ENCODE measurements at regions not wholly inside any gene's neighbourhood (a gene's known extent, or its start where the extent isn't known, plus 50 kb on each side); places are given as distances from the start of the nearest gene placed in this dataset.
"Not testable (repeated sequence)": the region's sequence is repeated elsewhere in the genome, so short reads cannot be mapped to it uniquely, and the experiment has no call there.

DNA sequence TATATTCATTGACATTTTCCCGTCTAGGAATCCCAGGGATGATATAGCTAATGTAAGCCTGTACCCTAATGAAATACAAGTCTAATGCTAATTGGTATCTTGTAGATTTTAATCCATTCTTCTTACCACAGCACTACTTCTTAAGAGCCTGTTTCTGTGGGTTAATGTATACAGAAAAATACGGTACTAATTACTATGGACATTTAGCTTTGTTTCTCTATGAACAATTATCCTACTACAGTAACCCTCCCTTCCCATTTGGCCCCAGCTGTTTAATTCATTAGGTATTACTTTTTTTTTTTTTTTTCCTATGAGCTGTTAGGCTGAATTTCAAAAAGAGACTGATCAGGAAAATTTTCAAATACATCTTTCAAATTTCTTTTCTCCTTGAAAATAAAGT lies 245.1 kb upstream of the SLC7A11 start:
- DNase-seq = no peak

DNA sequence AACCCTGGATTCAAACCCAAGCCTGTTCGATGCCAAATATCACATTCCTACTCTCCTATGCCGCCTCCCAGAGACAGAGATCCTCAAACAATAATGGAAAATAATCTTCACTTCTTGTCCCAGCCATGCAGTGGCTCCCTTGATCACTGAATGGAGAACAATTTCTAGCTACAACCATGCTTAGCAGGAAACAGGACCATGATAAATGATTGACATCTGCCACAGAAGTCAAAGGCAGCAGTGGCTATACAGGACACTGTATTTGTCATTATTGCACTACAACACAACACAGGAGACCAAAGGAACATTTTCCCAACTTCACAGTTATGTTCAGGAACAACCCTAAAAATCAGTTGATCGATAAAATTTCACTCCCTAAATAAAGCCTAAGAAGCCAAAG lies 243.3 kb upstream of the SLC7A11 start:
- DNase-seq = no peak

DNA sequence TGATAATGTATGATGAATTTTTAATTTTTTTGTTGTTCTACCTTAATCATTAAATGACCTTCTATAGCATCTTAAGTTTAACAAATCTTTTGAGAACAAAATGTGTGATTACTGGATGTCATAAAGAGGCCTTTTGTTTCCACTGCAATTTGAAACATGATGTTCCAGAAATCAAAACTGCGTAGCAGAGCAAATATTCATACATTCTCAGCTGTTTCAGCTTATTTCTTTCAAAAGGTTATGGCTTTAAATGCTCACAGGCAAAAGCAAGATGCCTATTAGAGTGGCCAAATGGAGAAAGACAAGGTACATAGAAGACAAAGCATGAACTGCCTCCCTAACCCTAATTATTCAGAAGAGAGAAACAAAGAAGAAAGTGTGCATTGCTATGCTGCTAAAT lies 233.0 kb upstream of the SLC7A11 start:
- DNase-seq = no peak

DNA sequence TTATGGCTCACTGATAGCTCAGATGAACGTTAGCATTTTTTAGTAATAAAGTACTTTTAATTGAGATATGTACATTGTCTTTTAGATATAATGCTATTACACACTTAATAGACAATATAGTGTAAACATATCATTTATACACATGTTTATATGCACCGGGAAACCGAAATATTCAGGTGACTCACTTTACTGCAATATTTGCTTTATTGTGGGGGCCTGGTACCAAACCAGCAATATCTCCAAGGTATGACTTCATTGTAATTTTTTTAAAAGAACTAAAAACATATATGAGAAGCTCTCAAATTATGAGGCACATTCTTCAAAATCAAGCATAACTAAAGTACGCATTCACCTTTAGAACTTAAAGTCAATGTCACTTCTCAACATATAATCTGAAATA lies 231.2 kb upstream of the SLC7A11 start:
- DNase-seq = no peak

DNA sequence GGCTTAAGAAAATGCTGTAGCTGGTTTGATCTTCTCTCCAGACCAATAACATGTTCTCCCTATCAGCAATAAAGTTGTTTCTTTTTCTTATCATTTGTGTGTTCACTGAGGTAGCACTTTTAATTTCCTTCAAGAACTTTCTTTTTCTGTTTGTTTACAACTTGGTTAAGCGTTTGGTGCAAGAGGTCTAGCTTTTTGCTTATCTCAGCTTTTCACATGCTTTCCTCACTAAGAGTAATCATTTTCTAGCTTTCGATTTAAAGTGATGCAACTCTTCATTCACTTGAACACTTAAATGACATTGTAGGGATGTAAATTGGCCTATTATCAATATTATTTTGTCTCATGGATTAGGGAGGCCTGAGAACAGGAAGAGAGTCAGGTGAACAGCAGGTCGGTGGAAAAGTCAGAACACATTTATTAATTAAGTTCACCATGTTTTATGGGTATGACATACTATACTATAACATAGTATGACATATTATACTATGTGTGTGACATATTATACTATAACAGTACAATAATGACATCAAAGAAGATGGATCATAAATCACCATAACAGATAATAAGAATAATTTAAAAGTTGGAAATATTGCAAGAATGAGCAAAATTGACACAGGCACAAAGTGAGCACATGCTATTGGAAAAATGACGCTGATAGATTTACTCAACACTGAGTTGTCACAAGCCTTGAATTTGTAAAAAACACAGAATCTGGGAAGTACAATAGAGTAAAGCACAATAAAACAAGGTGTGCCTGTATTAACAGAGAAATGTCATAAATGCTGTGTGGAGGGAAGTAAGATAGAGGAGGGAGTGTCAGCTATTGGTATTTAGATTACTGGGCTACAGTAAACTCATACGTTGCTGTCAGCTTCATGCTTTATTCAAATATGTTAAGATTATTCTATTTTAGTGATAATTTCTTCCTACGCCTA lies 218.6 kb upstream of the SLC7A11 start:
- DNase-seq = no peak

DNA sequence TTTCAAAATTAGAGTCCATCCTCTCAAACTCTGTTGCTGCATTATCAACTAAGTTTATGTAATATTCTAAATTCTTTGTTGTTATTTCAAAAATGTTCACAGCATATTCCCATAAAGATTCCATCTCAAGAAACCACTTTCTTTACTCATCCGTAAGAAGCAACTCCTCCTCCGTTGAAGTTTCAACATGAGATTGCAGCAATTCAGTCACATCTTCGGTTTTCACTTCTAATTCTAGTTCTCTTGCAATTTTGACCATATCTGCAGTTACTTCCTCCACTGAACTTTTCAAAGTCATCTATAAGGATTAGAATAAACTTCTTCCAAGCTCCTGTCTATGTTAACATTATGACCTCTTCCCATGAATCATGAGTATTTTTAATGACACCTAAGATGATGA lies 216.6 kb upstream of the SLC7A11 start:
- no peak for DNase-seq

DNA sequence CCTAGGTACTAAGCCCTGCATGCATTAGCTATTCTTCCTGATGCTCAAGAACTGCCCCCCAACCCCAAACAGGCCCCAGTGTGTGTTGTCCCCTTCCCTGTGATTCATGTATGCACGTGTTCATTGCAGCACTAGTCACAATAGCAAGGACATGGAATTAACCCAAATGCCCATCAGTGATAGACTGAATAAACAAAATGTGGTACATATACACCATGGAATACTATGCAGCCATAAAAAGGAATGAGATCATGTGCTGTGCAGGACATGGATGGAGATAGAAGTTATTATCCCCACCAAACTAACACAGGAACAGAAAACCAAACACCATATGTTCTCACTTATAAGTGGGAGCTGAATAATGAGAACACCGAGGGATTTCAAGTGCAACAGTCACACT lies 214.2 kb upstream of the SLC7A11 start:
- not testable (repeated sequence) for DNase-seq

DNA sequence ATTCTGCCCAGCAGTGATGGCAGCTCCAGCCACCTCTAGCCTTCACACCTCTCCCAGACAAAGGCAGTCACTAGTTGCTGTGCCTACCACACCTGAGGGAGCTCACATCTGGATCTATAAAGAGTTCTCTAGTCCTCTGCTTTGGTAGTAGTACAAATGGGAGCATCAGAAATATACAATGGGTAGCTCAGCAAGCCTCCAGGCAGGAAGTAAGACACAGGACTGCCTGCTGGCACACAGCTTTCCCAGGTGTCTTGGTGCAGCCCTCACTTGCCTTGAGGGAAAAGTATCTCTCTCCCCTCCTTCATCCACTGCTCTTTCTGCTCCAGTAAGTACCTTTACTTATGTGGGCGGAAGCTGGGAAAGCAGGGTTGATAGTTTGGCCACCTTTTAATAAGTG lies 212.9 kb upstream of the SLC7A11 start:
- DNase-seq = no peak

DNA sequence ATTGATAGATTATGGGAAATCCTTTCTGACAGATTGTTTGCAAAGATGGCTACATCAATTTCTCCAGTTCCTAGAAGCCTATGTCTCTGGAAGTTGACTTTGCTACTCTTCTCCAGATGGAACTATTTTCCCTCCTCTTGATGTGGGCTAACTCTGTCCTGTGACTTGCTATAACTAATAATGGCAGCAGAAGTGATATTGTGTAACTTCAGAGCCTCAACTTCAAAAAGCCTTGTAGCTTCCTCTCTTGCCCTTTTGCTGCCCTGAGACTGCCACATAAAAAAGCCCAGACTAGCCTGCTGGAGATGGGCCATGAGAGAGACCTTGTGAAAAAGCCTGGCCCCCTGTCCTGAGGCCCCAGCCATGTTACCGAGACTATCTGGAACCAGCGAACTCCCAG lies 210.7 kb upstream of the SLC7A11 start:
- DNase-seq = no peak

DNA sequence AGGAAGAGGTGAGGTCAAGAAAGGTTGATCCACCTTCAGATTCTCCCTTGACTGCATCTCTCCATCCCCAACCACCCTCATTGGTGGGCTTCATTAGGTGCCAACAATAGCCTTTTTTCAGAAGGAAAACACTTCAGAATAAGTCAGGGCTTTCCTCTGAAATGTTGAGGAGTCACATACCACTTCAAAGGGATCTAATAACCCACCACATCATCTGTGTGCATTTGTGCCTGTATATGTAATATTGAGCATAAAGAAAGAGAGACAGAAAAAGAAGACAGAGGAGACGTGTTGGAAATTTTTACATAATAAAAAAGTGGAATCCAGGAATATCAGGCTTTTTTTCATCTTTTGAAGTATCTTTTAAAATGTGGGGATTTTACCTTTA lies 209.1 kb upstream of the SLC7A11 start:
- DNase-seq = no peak

DNA sequence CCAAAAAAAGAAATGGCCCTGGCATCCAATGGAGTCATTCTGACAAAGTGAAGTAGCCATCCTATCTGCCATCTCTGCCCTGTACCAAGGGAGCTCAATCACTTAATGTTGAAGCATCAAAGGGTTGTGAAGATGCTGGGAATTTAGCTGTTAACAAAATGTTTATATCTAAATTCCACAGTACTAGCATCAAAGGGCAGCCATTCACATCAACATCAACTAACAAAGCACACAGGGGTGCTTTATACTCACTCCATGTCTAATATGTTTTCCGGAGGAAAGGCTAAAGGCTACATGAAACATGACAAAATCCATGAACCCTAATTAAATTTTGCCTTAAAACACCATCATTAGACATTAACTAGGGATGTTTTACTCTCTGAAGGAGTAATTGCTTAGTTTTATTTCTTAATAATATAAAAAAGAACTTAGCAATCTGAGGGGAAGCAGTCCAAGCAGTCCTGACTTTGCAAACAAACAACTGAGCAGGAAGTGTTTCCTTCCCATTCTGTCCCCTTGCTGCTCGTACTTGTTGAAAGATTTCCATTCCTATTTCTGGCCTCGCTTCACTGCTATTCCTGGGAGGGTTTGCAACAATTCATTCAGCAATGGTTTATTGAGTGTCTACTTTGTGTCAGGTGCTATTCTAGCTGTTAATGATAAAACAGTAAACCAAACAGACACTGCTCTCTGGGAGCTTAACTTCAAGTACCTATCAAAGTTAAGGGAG lies 208.6 kb upstream of the SLC7A11 start:
- DNase-seq = no peak

DNA sequence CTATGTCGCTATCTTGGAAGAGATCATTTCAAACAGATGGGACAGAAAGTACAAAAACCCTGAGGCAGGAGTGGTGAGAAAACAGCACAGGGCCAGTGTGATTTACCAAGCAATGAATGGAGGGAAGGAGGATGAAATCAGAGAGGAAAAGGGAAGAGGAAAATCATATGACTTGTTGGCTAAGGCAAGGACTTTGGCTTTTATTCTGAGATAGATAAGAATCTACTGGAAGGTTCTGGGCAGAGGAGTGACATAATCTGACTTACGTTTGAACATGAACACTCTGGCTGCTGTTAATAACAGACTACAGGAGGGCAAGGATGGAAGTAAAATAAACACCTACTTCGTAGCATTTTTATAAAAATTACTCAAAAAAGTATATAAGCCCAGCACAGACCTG lies 207.8 kb upstream of the SLC7A11 start:
- no peak for DNase-seq

DNA sequence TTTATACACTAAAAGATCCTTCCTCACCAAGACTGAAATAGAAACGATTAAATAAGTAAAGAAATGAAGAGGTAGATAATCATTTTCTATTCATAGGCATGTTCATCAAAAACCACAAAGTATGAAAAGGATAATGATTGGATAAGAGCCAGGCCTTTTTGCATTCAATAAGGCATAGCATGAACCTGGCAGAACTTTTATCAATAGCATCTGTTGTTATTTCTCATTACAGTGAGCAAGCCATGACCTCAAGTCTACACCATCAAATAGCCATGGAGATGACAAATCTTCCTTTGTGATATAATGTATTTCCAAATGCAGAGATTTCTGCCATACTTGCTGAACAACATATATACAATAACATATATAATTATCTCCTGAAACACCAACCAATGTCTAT lies 206.0 kb upstream of the SLC7A11 start:
- no peak for DNase-seq

DNA sequence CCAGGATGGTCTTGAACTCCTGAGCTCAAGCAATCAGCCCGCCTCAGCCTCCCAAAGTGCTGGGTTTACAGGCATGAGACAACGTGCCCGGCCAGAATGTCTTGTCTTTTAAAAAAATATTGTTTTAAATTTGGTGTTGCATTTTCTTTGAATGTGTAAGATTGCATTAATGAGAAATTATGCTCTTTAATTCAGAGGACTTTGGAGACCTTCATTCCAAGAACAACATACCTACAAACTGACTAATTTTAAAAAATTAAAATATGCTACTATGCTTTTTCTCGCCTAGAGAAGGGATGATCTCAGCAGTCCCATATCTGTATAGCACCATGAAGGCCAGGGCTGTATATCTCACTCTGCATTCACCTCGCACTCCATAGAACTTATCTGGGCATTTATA lies 204.3 kb upstream of the SLC7A11 start:
- no peak for DNase-seq

DNA sequence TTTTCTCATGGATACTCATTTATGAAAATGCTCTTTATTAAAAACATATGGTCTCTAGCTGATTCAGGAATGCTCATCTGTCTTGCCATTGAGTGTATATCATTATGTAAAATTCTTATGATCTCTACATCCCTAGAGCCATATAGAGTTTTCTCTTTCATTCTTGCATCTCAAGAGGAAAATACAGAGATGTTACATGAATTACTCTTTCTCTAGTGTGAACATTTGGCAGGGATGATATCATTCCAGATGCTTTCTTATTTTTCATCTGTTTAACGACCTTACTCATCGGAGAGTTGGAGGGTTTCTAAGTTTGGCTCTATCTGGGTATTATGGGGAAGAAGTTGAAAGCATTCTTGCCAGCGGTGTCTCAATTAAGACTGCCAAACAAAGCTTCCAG lies 202.9 kb upstream of the SLC7A11 start:
- DNase-seq = no peak

DNA sequence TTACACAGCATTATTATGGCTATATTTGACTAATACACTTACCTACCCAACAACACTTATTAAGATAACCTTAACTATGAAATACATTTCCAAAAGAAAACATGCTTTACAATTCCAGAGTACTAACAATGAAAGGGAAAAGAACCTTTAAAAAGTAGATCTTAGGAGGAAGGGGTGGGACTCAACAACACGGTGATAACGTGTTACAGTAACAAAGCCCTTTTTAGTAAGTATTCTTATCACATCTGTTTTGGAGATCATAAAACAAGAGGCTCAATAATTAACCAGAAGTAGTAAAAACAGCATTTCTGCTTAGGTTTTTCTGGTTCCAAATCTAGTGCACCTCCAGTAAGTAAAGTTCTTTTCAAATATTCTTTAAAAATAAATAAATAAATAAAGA lies 202.1 kb upstream of the SLC7A11 start:
- no peak for DNase-seq

DNA sequence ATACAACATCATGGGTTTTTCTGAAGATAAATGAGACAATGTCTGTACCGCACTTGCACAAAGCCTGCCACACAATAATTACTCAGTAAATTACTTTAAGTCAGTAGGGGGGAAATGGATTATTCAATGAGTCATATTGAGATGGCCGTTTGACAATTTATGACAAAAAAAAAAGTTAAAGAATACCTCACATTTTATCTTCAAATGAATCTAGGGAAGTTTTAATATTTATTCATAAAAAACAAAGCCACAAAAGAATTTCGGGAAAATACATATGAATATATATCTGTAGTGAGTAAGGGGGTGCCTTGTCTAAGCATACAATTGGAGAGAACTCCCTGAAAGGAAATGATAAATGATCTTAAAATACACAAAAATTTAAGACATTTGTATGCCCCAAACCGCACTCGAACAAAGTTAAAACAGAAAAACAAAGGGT lies 197.0 kb upstream of the SLC7A11 start:
- no peak for DNase-seq

DNA sequence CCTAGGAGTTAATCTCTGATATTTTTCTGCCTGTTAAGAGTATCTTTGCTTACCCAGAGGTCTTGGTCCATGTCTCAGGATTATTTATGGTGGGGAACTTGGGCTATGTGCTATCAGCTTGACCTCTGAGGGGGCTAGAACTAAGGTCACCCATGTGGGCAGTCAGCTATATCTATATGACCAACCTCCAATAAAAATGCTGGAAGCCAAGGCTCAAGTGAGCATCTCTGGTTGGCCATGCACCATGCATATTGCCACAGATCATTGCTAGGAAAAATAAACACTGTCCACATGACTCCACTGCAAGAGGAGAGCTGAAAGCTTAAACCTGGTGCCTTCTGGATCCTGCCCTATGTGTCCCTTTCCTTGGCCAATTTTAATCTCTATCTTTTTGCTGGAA lies 196.5 kb upstream of the SLC7A11 start:
- no peak for DNase-seq

DNA sequence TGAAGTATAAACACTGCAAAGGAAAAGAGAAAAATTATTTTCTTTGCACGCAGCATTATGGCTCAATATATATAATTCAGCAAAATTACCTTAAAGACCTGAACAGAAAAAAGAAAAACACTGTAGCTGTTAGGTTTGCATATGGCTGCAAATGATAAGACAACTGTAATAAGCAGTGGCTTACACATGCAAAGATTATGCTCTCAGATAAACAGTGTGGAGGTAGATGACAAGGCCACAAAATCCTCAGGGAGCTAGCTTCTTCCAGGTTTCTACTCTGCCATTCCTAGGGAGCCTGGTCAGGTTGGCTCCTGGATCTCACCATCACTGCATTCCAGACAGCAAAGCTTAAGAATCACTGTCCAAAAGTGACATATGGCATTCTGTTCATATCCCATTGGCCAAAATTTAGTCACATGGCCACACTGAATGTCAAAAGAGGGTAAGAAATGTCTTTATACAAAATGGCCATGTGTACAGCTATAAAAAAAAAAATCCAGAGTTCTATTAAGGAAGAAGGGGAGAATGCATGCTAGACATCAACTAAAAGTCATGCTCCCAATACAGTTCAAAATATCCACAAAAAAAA lies 195.2 kb upstream of the SLC7A11 start:
- no peak for DNase-seq

DNA sequence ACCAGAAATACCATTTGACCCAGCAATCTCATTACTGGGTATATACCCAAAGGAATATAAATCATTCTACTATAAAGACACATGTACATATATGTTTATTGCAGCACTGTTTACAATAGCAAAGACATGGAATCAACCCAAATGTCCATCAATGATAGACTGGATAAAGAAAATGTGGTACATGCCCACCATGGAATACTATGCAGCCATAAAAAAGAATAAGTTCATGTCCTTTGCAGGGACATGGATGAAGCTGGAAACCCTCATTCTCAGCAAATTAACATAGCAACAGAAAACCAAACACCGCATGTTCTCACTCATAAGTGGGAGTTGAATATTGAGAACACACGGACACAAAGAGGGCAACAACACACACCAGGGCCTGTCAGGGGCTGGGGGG lies 193.6 kb upstream of the SLC7A11 start:
- not testable (repeated sequence) for DNase-seq

DNA sequence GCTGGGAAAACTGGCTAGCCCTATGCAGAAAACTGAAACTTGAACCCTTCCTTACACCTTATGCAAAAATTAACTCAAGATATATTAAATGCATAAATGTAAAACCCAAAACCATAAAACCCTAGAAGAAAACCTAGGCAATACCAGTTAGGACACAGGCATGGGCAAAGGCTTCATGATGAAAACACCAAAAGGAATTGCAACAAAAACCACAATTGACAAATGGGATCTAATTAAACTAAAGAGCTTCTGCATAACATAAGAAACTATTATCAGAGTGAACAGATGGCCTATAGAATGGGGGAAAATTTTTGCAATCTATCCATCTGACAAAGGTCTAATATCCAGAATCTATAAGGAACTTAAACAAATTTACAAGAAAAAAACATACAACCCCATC lies 192.9 kb upstream of the SLC7A11 start:
- not testable (repeated sequence) for DNase-seq

DNA sequence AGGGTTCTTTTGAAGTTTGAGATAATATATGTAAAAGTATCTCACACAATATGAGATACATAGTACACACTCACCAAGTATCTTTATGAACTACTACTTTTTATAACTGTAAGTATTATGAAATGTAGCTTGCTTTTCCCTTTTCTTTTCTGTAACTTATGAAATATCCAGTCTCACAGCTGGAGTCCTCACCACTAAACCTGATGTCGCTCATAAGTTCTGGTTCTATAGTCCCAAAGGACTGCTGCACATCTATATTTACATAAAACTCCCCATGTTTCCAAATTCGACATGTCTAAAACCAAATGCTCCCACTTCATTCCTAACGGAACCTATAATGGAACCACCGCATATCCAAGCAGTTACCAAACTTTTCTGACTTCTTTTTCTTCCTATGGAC lies 186.5 kb upstream of the SLC7A11 start:
- no peak for DNase-seq

DNA sequence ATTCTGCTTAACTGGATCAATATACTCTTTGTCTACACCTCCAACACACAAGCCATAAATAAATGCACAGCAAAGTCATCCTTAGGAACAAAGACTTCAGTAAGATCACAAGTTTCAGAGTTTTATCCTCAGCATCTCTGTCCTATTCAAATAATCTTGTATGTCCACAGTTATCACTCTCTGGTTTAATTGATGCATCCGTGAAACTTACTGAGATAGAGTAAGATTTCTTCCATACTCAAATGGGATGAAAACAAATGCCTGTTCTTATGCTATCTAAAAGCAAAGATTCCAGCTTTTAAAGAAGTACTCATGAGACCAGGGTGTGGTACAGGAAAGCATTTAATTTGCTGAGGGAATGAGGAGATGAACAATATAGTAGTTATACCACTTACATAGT lies 184.6 kb upstream of the SLC7A11 start:
- no peak for DNase-seq

DNA sequence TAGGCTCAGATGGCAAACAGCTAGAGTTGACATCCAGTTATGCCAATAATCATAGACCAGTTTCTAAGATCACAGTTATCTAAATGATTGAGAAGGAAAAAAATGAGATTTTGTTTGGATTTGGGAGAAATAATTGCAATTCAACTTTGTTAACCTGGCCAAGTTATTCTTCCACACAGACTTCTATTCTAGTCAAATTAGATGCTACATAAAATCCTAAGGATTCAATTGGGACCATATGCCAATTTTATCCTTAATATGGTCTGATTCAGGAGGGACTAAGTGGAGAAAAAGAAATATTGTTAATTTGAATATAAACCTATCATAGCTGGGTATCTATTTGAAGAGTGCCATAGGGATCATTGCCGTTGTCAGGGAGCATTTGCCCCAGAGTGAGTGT lies 178.3 kb upstream of the SLC7A11 start:
- no peak for DNase-seq

Data from T-helper 2 cell (primary cell).